GM23248 (cell line): ENCODE measurements at regions not wholly inside any gene's neighbourhood (a gene's known extent, or its start where the extent isn't known, plus 50 kb on each side); places are given as distances from the start of the nearest gene placed in this dataset.

Experiments
- DNase-seq: peaks from one replicate; pipeline ENCODE4 v3.0.0-alpha.2; 2015
- H2AFZ ChIP-seq: fragments of 200-600 bp; sonication (generic); 2 replicates; pipeline ENCODE4 v1.6.1; 2016; ENCODE audit warnings: antibody characterized with exemption
- H3F3A ChIP-seq: fragments of 200-600 bp; sonication (generic); 2 replicates; pipeline ENCODE4 v1.6.1; 2016; ENCODE audit warnings: mild to moderate bottlenecking, antibody characterized with exemption, mixed run types; ENCODE audit not compliant: insufficient read depth
- H3K27ac ChIP-seq: fragments of 200-600 bp; sonication (generic); 2 replicates; pipeline ENCODE4 v1.5.1; 2016; ENCODE audit warnings: mild to moderate bottlenecking
- H3K27me3 ChIP-seq: fragments of 200-600 bp; sonication (generic); replicated peaks from 2 replicates; pipeline ENCODE4 v1.6.1; 2016; ENCODE audit warnings: mild to moderate bottlenecking; ENCODE audit not compliant: insufficient read depth
- H3K36me3 ChIP-seq: fragments of 200-600 bp; sonication (generic); 2 replicates; pipeline ENCODE4 v1.6.1; 2016; ENCODE audit warnings: low read depth, mild to moderate bottlenecking
- H3K4me1 ChIP-seq: fragments of 200-600 bp; sonication (generic); 2 replicates; pipeline ENCODE4 v1.6.1; 2016; ENCODE audit warnings: mild to moderate bottlenecking; ENCODE audit not compliant: insufficient read depth
- H3K4me2 ChIP-seq: fragments of 200-600 bp; sonication (generic); one replicate; pipeline ENCODE4 v1.6.1; 2016; ENCODE audit warnings: mild to moderate bottlenecking; ENCODE audit not compliant: unreplicated experiment
- H3K4me3 ChIP-seq: fragments of 200-600 bp; sonication (generic); 2 replicates; pipeline ENCODE4 v1.5.1; 2016; ENCODE audit warnings: mild to moderate bottlenecking
- H3K79me2 ChIP-seq: fragments of 200-600 bp; sonication (generic); 2 replicates; pipeline ENCODE4 v1.6.1; 2016; ENCODE audit warnings: mild to moderate bottlenecking; ENCODE audit not compliant: insufficient read depth
- H3K9ac ChIP-seq: fragments of 200-600 bp; sonication (generic); 2 replicates; pipeline ENCODE4 v1.6.1; 2016; ENCODE audit warnings: mild to moderate bottlenecking
- H3K9me2 ChIP-seq: fragments of 200-600 bp; sonication (generic); 2 replicates; pipeline ENCODE4 v1.6.1; 2016; ENCODE audit warnings: mixed run types, mild to moderate bottlenecking, moderate library complexity; ENCODE audit not compliant: insufficient read depth
- H3K9me3 ChIP-seq: fragments of 200-600 bp; sonication (generic); one replicate; pipeline ENCODE4 v1.6.1; 2017; ENCODE audit warnings: low read depth
- H4K20me1 ChIP-seq: fragments of 200-600 bp; sonication (generic); 2 replicates; pipeline ENCODE4 v1.6.0; 2016; ENCODE audit not compliant: insufficient read depth
- EZH2 ChIP-seq: fragments of 200-600 bp; sonication (generic); IDR thresholded peaks from 2 replicates; pipeline ENCODE4 v1.6.1; 2018; ENCODE audit warnings: antibody characterized with exemption, mild to moderate bottlenecking; ENCODE audit not compliant: insufficient read depth, poor library complexity, severe bottlenecking
- EZH2phosphoT487 ChIP-seq: fragments of 200-600 bp; sonication (generic); IDR thresholded peaks from 2 replicates; pipeline ENCODE4 v1.6.1; 2018; ENCODE audit warnings: antibody characterized with exemption, moderate library complexity, mild to moderate bottlenecking, low read depth; ENCODE audit not compliant: insufficient read depth
- WGBS, 2 experiments: methylation state at CpG; one replicate each; pipeline ENCODE4 v1.1.6; 2015 to 2017; ENCODE audit warnings: low lambda C conversion rate in 2 of 2, low coverage in 1 of 2; ENCODE audit errors: missing lambda C conversion rate in 2 of 2; 5-methylcytosine and 5-hydroxymethylcytosine counted together
- in situ Hi-C: fragments of 300-500 bp; cut with MboI; formaldehyde crosslinking; loops from 2 replicates; pipeline ENCODE4 v1.15.0; 2020

DNA sequence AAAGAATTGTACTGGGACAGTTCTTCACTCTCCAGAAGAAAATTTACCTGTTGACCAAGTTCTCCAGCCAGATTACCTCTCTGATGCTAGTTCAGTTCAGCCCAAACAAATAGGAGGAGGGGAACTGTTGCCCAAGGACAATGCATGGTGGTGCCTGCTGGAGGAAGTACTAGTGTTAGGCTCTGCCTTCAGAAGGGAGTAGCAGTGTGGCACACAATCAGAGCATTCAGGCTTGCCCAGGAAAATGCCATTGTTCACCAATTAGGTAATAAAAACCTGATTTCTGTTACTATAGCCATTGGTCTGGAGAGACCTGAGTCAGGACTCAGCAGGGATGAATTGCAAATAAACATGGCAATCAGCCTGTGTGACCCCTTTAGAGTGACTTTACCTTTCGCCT lies 720.8 kb upstream of the ZNF608 start:
- H3K9me3 ChIP-seq = no peaks in the 10 kb centered on the region
- no peaks in the 10 kb centered on the region for H3K4me1 ChIP-seq
- in situ Hi-C loops = no loop called here
- no peak overlapping the region for H3K27ac ChIP-seq
- TF ChIP-seq EZH2phosphoT487 (no peak), EZH2 (no peak)
- no peak overlapping the region for H3K4me2 ChIP-seq
- H3K9me2 ChIP-seq = no peaks in the 10 kb centered on the region
- H3K36me3 ChIP-seq = no peaks in the 10 kb centered on the region
- WGBS, 2 experiments = 84 to 92% methylated on average over 1 of the region's 1 CpG
- peaks cover 24% of the 10 kb centered on the region; the same call in 1 of the 2 replicates for H3K27me3 ChIP-seq
- H3K4me3 ChIP-seq = no peak overlapping the region
- H2AFZ ChIP-seq = no peak overlapping the region
- no peaks in the 10 kb centered on the region for H4K20me1 ChIP-seq
- no peak overlapping the region for H3K9ac ChIP-seq
- DNase-seq = no peak
- H3K79me2 ChIP-seq = no peaks in the 10 kb centered on the region
- no peaks in the 10 kb centered on the region for H3F3A ChIP-seq

DNA sequence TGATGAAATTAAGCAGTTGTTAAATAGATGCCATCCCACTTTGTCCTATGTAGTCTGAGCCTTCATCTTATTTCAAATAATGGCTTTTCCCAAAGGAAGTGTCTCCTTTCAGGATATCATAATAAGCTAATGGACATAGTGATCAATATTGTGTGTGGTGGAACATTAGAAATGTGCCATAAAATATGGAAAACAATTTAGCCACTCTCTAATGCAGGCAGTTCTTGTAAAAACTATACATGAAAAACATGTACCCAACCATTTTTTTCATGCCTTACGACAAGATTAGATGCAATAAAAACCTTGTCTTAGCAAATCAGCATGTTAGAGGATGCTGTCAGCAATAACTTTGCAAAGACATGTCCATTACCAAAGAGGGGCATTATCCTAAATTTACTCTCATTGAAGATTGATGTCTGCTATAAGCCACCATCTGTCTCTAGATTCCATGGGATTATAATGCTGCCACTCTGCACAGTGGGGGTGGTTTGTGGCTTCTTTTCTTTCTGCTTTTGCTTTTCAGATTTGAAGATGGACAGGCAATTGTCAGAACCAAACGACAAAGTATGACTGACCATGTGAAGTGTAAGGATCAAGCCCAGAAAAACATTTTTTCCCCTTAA lies 724.0 kb upstream of the ZNF608 start:
- H3K27me3 ChIP-seq = peaks cover 28% of the 10 kb centered on the region; the same call in 1 of the 2 replicates
- no peaks in the 10 kb centered on the region for H3K9me3 ChIP-seq
- H3K9ac ChIP-seq = no peak overlapping the region
- no peaks in the 10 kb centered on the region for H4K20me1 ChIP-seq
- H3F3A ChIP-seq = no peaks in the 10 kb centered on the region
- no peaks in the 10 kb centered on the region for H3K79me2 ChIP-seq
- H2AFZ ChIP-seq = no peak overlapping the region
- in situ Hi-C loops = no loop called here
- H3K36me3 ChIP-seq = no peaks in the 10 kb centered on the region
- H3K4me1 ChIP-seq = no peaks in the 10 kb centered on the region
- H3K4me3 ChIP-seq = no peak overlapping the region
- 56 to 71% methylated on average over 2 of the region's 2 CpGs for WGBS, 2 experiments
- no peak overlapping the region for H3K4me2 ChIP-seq
- no peak for DNase-seq
- no peaks in the 10 kb centered on the region for H3K9me2 ChIP-seq
- TF ChIP-seq EZH2phosphoT487 = no peak
- TF ChIP-seq EZH2 = no peak
- no peak overlapping the region for H3K27ac ChIP-seq

DNA sequence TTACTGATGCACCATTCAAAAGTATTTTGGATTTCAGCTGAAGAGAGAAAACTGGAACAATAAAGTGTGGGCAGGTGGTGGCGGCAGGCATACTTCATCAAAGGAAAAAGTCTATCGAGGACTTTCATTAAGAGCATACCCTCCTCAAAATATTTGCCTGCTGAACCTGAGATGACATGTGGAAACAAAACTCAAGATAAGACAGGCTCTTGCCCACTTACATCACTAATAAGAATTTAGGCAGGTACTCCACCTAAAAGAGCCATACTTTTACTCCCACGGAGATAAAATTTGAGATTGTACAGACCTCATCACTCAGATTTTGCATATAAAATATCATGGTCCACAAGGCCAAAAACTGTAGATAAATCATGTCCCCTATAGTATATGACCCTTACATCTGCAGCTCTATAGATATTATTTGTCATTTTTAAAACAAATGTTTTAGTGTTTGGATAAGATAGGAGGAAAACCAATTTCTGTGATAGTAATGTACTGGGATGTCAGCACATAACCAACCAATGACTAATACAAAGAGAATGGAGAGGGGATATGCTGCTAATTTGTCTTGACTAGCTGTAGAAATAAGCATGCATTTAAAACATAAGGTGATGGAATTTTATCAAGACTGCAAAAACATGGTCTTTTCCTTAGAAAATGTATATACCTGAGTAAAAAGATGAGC lies 730.6 kb upstream of the ZNF608 start:
- Histone ChIP-seq H3K9me2 (no peaks in the 10 kb centered on the region), H4K20me1 (no peaks in the 10 kb centered on the region), H2AFZ (no peak overlapping the region), H3K4me1 (no peaks in the 10 kb centered on the region), H3K36me3 (no peaks in the 10 kb centered on the region), H3K4me3 (no peak overlapping the region), H3K27ac (no peak overlapping the region), H3K9ac (no peak overlapping the region), H3K9me3 (no peaks in the 10 kb centered on the region), H3K27me3 (peaks cover 14% of the 10 kb centered on the region), H3K79me2 (no peaks in the 10 kb centered on the region), H3K4me2 (no peak overlapping the region), H3F3A (no peaks in the 10 kb centered on the region; the same call in 1 of the 2 replicates)
- TF ChIP-seq EZH2phosphoT487 (no peak), EZH2 (no peak)
- DNase-seq = no peak
- in situ Hi-C loops = no loop called here
- WGBS, 2 experiments = 96 to 99% methylated on average over 3 of the region's 3 CpGs

DNA sequence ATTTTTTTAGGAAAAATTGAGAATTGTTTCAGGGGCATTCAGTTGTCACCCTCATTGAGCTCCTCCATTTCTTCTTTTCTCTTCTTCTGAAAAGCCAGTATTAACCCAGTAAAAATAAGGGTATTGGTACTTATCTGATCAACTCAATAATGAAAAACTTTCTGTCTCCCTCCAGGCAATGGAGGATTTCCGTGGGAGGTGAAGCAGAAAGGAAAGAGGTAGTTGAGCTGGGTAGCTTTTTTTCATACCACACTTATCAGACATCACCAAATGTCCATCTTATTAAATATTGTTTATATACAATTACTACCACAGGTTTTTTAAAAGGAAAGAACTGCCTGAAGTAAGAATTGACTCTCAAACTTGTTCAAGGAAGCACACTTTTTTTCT lies 731.1 kb upstream of the ZNF608 start:
- no peak overlapping the region for H3K27ac ChIP-seq
- H3K27me3 ChIP-seq = peaks cover 14% of the 10 kb centered on the region
- H3K4me2 ChIP-seq = no peak overlapping the region
- H3K9me3 ChIP-seq = no peaks in the 10 kb centered on the region
- no peaks in the 10 kb centered on the region for H3K4me1 ChIP-seq
- in situ Hi-C loops = no loop called here
- no peaks in the 10 kb centered on the region for H3K36me3 ChIP-seq
- H4K20me1 ChIP-seq = no peaks in the 10 kb centered on the region
- no peaks in the 10 kb centered on the region; the same call in 1 of the 2 replicates for H3F3A ChIP-seq
- H3K9me2 ChIP-seq = no peaks in the 10 kb centered on the region
- no peak for DNase-seq
- no peaks in the 10 kb centered on the region for H3K79me2 ChIP-seq
- H3K9ac ChIP-seq = no peak overlapping the region
- H3K4me3 ChIP-seq = no peak overlapping the region
- H2AFZ ChIP-seq = no peak overlapping the region
- WGBS, 2 experiments = 89 to 95% methylated on average over 1 of the region's 1 CpG
- TF ChIP-seq EZH2 = no peak
- no peak for TF ChIP-seq EZH2phosphoT487
